ENCODE measurements at regions not wholly inside any gene's neighbourhood (a gene's known extent, or its start where the extent isn't known, plus 50 kb on each side); places are given as distances from the start of the nearest gene placed in this dataset.

- peak; percentile 58 for DNase-seq (ENCODE audit: low read depth)
- H3K4me3 ChIP-seq (ENCODE audit: control insufficient read depth, low read depth, low read length) = no peak overlapping the region
- TF ChIP-seq, protein P1, sequence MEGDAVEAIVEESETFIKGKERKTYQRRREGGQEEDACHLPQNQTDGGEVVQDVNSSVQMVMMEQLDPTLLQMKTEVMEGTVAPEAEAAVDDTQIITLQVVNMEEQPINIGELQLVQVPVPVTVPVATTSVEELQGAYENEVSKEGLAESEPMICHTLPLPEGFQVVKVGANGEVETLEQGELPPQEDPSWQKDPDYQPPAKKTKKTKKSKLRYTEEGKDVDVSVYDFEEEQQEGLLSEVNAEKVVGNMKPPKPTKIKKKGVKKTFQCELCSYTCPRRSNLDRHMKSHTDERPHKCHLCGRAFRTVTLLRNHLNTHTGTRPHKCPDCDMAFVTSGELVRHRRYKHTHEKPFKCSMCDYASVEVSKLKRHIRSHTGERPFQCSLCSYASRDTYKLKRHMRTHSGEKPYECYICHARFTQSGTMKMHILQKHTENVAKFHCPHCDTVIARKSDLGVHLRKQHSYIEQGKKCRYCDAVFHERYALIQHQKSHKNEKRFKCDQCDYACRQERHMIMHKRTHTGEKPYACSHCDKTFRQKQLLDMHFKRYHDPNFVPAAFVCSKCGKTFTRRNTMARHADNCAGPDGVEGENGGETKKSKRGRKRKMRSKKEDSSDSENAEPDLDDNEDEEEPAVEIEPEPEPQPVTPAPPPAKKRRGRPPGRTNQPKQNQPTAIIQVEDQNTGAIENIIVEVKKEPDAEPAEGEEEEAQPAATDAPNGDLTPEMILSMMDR (conservative IDR thresholded peaks at IDR 0.05; ENCODE audit: control insufficient read depth, insufficient read depth, low read depth, low read length) = no peak
These were observed 539.6 kb downstream of the PID1 start for GRCh38 chr2:228731517-228731916.

GRCh38 chr2:228728961-228729360 is 542.1 kb downstream of the PID1 start:
- no peak for DNase-seq (ENCODE audit: low read depth)
- TF ChIP-seq, protein P1 (conservative IDR thresholded peaks at IDR 0.05; ENCODE audit: control insufficient read depth, insufficient read depth, low read depth, low read length) = no peak
- no peak overlapping the region for H3K4me3 ChIP-seq (ENCODE audit: control insufficient read depth, low read depth, low read length)

GRCh38 chr2:228725031-228725430 is 543.5 kb upstream of the SPHKAP start:
- H3K4me3 ChIP-seq (ENCODE audit: control insufficient read depth, low read depth, low read length) = no peak overlapping the region
- TF ChIP-seq, protein P1 (conservative IDR thresholded peaks at IDR 0.05; ENCODE audit: control insufficient read depth, insufficient read depth, low read depth, low read length) = no peak
- DNase-seq (ENCODE audit: low read depth) = no peak

- DNase-seq (ENCODE audit: low read depth) = no peak
- no peak overlapping the region for H3K4me3 ChIP-seq (ENCODE audit: control insufficient read depth, low read depth, low read length)
- TF ChIP-seq, protein P1 (conservative IDR thresholded peaks at IDR 0.05; ENCODE audit: control insufficient read depth, insufficient read depth, low read depth, low read length) = no peak
These were observed 542.1 kb upstream of the SPHKAP start for GRCh38 chr2:228723599-228723998.

DNA sequence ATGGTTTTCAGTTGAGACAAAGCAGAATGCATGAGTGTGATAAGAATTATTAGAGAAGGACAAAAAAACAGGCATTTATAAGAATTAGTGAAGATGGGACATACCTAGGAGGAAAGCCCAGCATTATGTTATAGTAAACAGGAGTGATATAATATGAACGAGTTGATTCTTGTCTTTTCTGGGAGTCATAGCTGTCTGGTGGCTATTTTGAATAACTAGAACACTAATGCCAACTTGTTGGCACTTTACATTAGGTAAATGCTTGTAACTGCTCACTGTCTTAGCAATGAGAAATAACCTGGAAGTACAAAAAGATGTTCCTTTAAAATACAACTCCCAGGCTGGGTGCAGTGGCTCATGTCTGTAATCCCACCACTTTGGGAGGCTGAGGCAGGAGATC is 540.8 kb upstream of the SPHKAP start:
- no peak for DNase-seq (ENCODE audit: low read depth)
- TF ChIP-seq, protein P1 (conservative IDR thresholded peaks at IDR 0.05; ENCODE audit: control insufficient read depth, insufficient read depth, low read depth, low read length) = no peak
- H3K4me3 ChIP-seq (ENCODE audit: control insufficient read depth, low read depth, low read length) = no peak overlapping the region

- no peak for DNase-seq (ENCODE audit: low read depth)
- no peak overlapping the region for H3K4me3 ChIP-seq (ENCODE audit: control insufficient read depth, low read depth, low read length)
These were observed 539.4 kb upstream of the SPHKAP start for GRCh38 chr2:228720895-228721294.

More at GRCh38 chr2:228720895-228721294, 539.4 kb upstream of the SPHKAP start:
- TF ChIP-seq, protein P1 (conservative IDR thresholded peaks at IDR 0.05; ENCODE audit: control insufficient read depth, insufficient read depth, low read depth, low read length) = no peak
